ENCODE measurements at regions not wholly inside any gene's neighbourhood (a gene's known extent, or its start where the extent isn't known, plus 50 kb on each side); places are given as distances from the start of the nearest gene placed in this dataset.

DNA sequence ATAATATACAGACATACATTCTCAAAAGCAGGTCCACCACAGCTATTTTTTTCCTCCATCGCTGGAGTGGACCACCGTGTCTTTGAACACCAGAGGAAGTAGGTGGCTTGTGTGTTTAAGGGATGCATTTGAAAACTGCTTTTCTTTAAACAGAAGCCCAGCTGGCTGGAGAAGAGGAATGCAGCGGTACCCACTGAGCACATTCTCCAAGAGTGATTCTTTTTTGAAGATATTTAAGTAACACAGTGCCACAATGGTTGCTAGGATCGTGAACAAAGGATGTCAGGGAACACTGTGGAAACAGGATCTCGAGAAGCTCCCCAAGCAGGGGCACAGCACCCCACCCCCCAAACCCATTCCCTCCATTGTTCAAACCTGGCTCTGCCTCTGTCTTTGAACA is 286.6 kb upstream of the PWP1 start:
- TF ChIP-seq FOXM1 (IDR thresholded peaks at IDR 0.05; ENCODE audit: borderline replicate concordance) (no peak), FOXK2 (IDR thresholded peaks at IDR 0.05) (no peak), ZNF384 (IDR thresholded peaks at IDR 0.05) (no peak), TARDBP (IDR thresholded peaks at IDR 0.05) (no peak), NFRKB (IDR thresholded peaks at IDR 0.05) (no peak), L3MBTL2 (conservative IDR thresholded peaks at IDR 0.05) (no peak), SUZ12 (IDR thresholded peaks at IDR 0.05) (no peak), LEF1 (IDR thresholded peaks at IDR 0.05; ENCODE audit: borderline replicate concordance) (no peak), SP1 (IDR thresholded peaks at IDR 0.05) (no peak), HDGF (IDR thresholded peaks at IDR 0.05; ENCODE audit: borderline replicate concordance) (no peak), BHLHE40 (IDR thresholded peaks at IDR 0.05; ENCODE audit: borderline replicate concordance) (no peak), FOXA1 (IDR thresholded peaks at IDR 0.05) (no peak), ELF4 (IDR thresholded peaks at IDR 0.05) (no peak)
- TF ChIP-seq, protein P1, sequence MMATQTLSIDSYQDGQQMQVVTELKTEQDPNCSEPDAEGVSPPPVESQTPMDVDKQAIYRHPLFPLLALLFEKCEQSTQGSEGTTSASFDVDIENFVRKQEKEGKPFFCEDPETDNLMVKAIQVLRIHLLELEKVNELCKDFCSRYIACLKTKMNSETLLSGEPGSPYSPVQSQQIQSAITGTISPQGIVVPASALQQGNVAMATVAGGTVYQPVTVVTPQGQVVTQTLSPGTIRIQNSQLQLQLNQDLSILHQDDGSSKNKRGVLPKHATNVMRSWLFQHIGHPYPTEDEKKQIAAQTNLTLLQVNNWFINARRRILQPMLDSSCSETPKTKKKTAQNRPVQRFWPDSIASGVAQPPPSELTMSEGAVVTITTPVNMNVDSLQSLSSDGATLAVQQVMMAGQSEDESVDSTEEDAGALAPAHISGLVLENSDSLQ (IDR thresholded peaks at IDR 0.05), result no peak
